Mesothelial cell of epicardium (in vitro differentiated cells): ENCODE measurements at regions not wholly inside any gene's neighbourhood (a gene's known extent, or its start where the extent isn't known, plus 50 kb on each side); places are given as distances from the start of the nearest gene placed in this dataset.
A peak's percentile ranks its signal among the peaks of the same experiment; 100 is the strongest.

Experiments
- DNase-seq, 2 experiments: peaks; one replicate each; pipeline ENCODE4 v3.0.0; 2021; ENCODE audit warnings: low spot score in 2 of 2; ENCODE audit not compliant: unreplicated experiment in 2 of 2
- H3K27ac Mint-ChIP-seq: 2 replicates; pipeline ENCODE4 v1.8.0; 2021; ENCODE audit warnings: mixed read lengths
- H3K27me3 Mint-ChIP-seq: 2 replicates; pipeline ENCODE4 v1.8.0; 2021; ENCODE audit warnings: low read depth, mixed read lengths
- H3K36me3 Mint-ChIP-seq: 2 replicates; pipeline ENCODE4 v1.8.0; 2021; ENCODE audit warnings: mixed read lengths
- H3K4me1 Mint-ChIP-seq: 2 replicates; pipeline ENCODE4 v1.8.0; 2021; ENCODE audit warnings: mixed read lengths
- H3K4me3 Mint-ChIP-seq: 2 replicates; pipeline ENCODE4 v1.8.0; 2021; ENCODE audit warnings: mild to moderate bottlenecking, moderate library complexity, mixed read lengths
- H3K9me3 Mint-ChIP-seq: 2 replicates; pipeline ENCODE4 v1.8.0; 2021; ENCODE audit warnings: mixed read lengths
- CTCF ChIP-seq: fragments of 200-600 bp; sonication (generic); IDR thresholded peaks from one replicate; pipeline ENCODE4 v1.5.0; 2021; ENCODE audit warnings: antibody characterized with exemption; ENCODE audit not compliant: unreplicated experiment

GRCh38 chr2:189252991-189253675 lies 73.6 kb upstream of the COL5A2 start:
- no peak for DNase-seq
- peaks cover 6% of the 10 kb centered on the region for H3K9me3 Mint-ChIP-seq

GRCh38 chr2:189253836-189254235 lies 74.3 kb upstream of the COL5A2 start:
- Mint-ChIP-seq H3K36me3 (no peaks in the 10 kb centered on the region), H3K4me3 (no peak overlapping the region), H3K27me3 (no peaks in the 10 kb centered on the region), H3K27ac (peak overlapping the region; percentile 2), H3K4me1 (peaks cover 28% of the 10 kb centered on the region), H3K9me3 (peaks cover 6% of the 10 kb centered on the region)
- TF ChIP-seq CTCF: no peak
- DNase-seq: no peak

More at GRCh38 chr2:189252991-189253675, 73.6 kb upstream of the COL5A2 start:
- Mint-ChIP-seq H3K27ac (peak overlapping the region; percentile 2), H3K4me1 (peaks cover 28% of the 10 kb centered on the region), H3K27me3 (no peaks in the 10 kb centered on the region), H3K36me3 (no peaks in the 10 kb centered on the region), H3K4me3 (no peak overlapping the region)
- no peak for TF ChIP-seq CTCF

GRCh38 chr2:189254268-189254883 lies 74.8 kb upstream of the COL5A2 start:
- Mint-ChIP-seq H3K36me3 (no peaks in the 10 kb centered on the region), H3K4me1 (peaks cover 25% of the 10 kb centered on the region), H3K4me3 (no peak overlapping the region), H3K9me3 (peaks cover 6% of the 10 kb centered on the region), H3K27ac (peak overlapping the region; percentile 16), H3K27me3 (no peaks in the 10 kb centered on the region)
- DNase-seq: peak in 1 of 2 experiments; percentile 36
- TF ChIP-seq CTCF: no peak

DNA sequence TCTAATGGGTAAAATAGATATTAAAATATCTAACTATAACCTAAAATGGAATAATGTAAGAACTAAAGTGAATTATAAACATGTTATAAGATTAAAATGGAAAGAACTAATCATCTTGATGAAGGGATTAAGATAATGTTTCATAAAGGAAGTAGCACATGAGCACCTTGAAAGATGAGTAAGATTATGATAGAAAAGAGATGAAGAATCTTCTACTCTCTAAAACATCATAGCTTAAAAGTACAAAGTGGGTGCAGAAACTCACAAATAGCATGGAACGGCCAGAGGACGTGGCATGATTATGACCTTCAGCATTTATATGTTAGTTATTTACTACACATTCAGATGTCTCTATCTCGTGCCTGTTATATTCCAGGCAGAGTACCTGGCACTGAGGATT lies 76.2 kb upstream of the COL5A2 start:
- no peaks in the 10 kb centered on the region for H3K27me3 Mint-ChIP-seq
- peaks cover 22% of the 10 kb centered on the region for H3K4me1 Mint-ChIP-seq
- peaks cover 6% of the 10 kb centered on the region for H3K9me3 Mint-ChIP-seq
- no peak for DNase-seq
- no peak overlapping the region for H3K4me3 Mint-ChIP-seq
- TF ChIP-seq CTCF: no peak
- no peaks in the 10 kb centered on the region for H3K36me3 Mint-ChIP-seq
- H3K27ac Mint-ChIP-seq: no peak overlapping the region

DNA sequence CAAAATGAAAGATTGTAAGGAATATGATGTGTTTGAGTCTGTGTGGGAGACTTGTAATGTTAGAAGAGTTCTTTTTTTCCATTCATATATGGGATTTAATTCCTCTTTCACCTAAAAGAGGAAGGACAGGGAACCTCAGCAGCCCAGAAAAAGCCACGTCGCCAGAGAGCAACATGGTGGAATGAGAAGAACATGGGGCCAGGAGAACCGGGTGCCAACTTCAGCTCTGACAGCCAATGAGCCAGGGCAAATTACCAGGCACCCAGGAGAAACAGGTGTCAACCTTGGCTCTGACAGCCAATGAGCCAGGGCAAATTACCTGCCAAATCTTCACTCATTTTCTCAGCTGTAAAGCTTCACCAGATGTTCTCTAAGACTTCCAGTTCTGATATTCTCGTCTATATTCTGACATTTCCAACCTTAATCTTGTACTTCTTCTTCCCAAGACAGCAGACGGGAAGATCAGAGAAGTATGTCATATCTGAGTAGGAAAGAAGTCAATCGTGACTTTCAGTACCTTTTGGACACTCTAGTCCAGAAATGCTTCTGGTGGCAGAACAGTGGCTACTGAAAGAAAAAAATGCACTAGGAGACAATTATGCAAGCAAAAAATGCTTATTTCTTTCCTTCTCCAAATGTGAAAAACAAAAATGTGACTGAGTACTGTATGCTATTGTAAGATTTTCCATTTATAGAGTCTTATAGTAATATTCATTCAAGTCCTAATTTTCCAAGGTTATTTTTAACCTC lies 79.2 kb upstream of the COL5A2 start:
- Mint-ChIP-seq H3K27me3 (no peaks in the 10 kb centered on the region), H3K27ac (no peak overlapping the region), H3K4me3 (no peak overlapping the region), H3K36me3 (no peaks in the 10 kb centered on the region), H3K4me1 (peaks cover 11% of the 10 kb centered on the region), H3K9me3 (no peaks in the 10 kb centered on the region)
- no peak for TF ChIP-seq CTCF
- DNase-seq: no peak
